ENCODE measurements at regions not wholly inside any gene's neighbourhood (a gene's known extent, or its start where the extent isn't known, plus 50 kb on each side); places are given as distances from the start of the nearest gene placed in this dataset.
"Not testable (repeated sequence)": the region's sequence is repeated elsewhere in the genome, so short reads cannot be mapped to it uniquely, and the experiment has no call there.

GRCh38 chr10:71084061-71084817 lies 128.1 kb upstream of the UNC5B start:
- DNase-seq (ENCODE audit: low read depth): no peak

- no peak for DNase-seq (ENCODE audit: low read depth)
Observed at GRCh38 chr10:71084818-71085126, 127.6 kb upstream of the UNC5B start.

- no peak for DNase-seq (ENCODE audit: low read depth)
Observed at GRCh38 chr10:71085689-71086438, 126.5 kb upstream of the UNC5B start.

GRCh38 chr10:71086439-71087080 lies 125.8 kb upstream of the UNC5B start:
- DNase-seq (ENCODE audit: low read depth): no peak

- DNase-seq (ENCODE audit: low read depth): no peak
Observed at GRCh38 chr10:71087622-71088021, 124.7 kb upstream of the UNC5B start.

GRCh38 chr10:71088054-71088453 lies 124.3 kb upstream of the UNC5B start:
- DNase-seq (ENCODE audit: low read depth): no peak

GRCh38 chr10:71088578-71088977 lies 123.8 kb upstream of the UNC5B start:
- DNase-seq (ENCODE audit: low read depth): not testable (repeated sequence)

- no peak for DNase-seq (ENCODE audit: low read depth)
Observed at GRCh38 chr10:71089162-71089561, 123.2 kb upstream of the UNC5B start.

- DNase-seq (ENCODE audit: low read depth): no peak
Observed at GRCh38 chr10:71090330-71090729, 122.0 kb upstream of the UNC5B start.

GRCh38 chr10:71090801-71091200 lies 121.6 kb upstream of the UNC5B start:
- no peak for DNase-seq (ENCODE audit: low read depth)

- DNase-seq (ENCODE audit: low read depth): no peak
Observed at GRCh38 chr10:71092812-71093401, 119.5 kb upstream of the UNC5B start.

GRCh38 chr10:71093531-71093930 lies 118.8 kb upstream of the UNC5B start:
- DNase-seq (ENCODE audit: low read depth): no peak

- DNase-seq (ENCODE audit: low read depth): no peak
Observed at GRCh38 chr10:71094712-71095390, 117.5 kb upstream of the UNC5B start.

GRCh38 chr10:71099731-71100361 lies 112.5 kb upstream of the UNC5B start:
- peak; percentile 10 for DNase-seq (ENCODE audit: low read depth)

- no peak for DNase-seq (ENCODE audit: low read depth)
Observed at GRCh38 chr10:71103961-71104360, 108.4 kb upstream of the UNC5B start.

GRCh38 chr10:71106151-71106550 lies 106.2 kb upstream of the UNC5B start:
- DNase-seq (ENCODE audit: low read depth): not testable (repeated sequence)

- DNase-seq (ENCODE audit: low read depth): not testable (repeated sequence)
Observed at GRCh38 chr10:71107117-71107516, 105.3 kb upstream of the UNC5B start.

GRCh38 chr10:71108042-71108441 lies 104.3 kb upstream of the UNC5B start:
- DNase-seq (ENCODE audit: low read depth): not testable (repeated sequence)

GRCh38 chr10:71112138-71112785 lies 100.1 kb upstream of the UNC5B start:
- no peak for DNase-seq (ENCODE audit: low read depth)

- no peak for DNase-seq (ENCODE audit: low read depth)
Observed at GRCh38 chr10:71116426-71116825, 95.9 kb upstream of the UNC5B start.

- DNase-seq (ENCODE audit: low read depth): not testable (repeated sequence)
Observed at GRCh38 chr10:71117589-71117988, 94.8 kb upstream of the UNC5B start.

Data from amniotic epithelial cell (primary cell).